ENCODE measurements at regions not wholly inside any gene's neighbourhood (a gene's known extent, or its start where the extent isn't known, plus 50 kb on each side); places are given as distances from the start of the nearest gene placed in this dataset.

- H3K79me2 ChIP-seq (ENCODE audit: low read length) = no peaks in the 10 kb centered on the region
- H3K27me3 ChIP-seq (ENCODE audit: low read length) = no peaks in the 10 kb centered on the region
- H3K9me3 ChIP-seq (ENCODE audit: low read length) = no peaks in the 10 kb centered on the region
- H3K4me2 ChIP-seq (ENCODE audit: low read depth, low read length, poor library complexity, severe bottlenecking) = no peak overlapping the region
- no peak overlapping the region for H2AFZ ChIP-seq (ENCODE audit: low read length)
- no peak overlapping the region for H3K4me3 ChIP-seq (ENCODE audit: low read length)
- H4K20me1 ChIP-seq (ENCODE audit: insufficient read depth, low read depth, low read length) = no peaks in the 10 kb centered on the region
- H3K9ac ChIP-seq (ENCODE audit: low read length) = no peak overlapping the region
- H3K36me3 ChIP-seq (ENCODE audit: insufficient read depth, low read length) = no peaks in the 10 kb centered on the region
- H3K4me1 ChIP-seq (ENCODE audit: low read length) = no peaks in the 10 kb centered on the region
- H3K27ac ChIP-seq (ENCODE audit: low read length) = no peak overlapping the region
- H3K9me2 ChIP-seq (replicated peaks; ENCODE audit: insufficient read depth, low read length) = no peaks in the 10 kb centered on the region
- no peak for DNase-seq
Observed at GRCh38 chr16:50858877-50859627, 117.2 kb downstream of the CYLD start.

DNA sequence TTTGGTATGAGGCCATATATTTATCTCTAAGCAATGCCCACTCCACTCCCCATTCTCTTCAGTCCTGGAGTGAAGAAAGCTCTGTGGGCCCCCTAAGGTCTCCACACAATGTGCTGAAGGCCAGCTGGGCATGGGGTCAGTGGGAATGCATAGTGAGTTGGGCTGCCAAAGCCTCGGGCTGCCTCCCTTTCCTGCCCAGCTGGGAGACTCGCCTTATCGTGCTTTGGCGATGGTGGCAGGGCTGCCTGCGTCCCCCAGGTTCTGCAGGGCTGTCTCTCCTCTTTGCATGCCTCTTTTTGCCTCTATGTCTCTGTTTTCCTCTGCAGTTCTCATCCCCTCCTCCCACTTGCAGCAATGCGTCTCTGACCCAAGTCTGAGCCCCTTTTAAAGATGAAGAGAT is 116.5 kb downstream of the CYLD start:
- H3K4me3 ChIP-seq (ENCODE audit: low read length) = no peak overlapping the region
- H3K27ac ChIP-seq (ENCODE audit: low read length) = no peak overlapping the region
- no peak overlapping the region for H3K4me2 ChIP-seq (ENCODE audit: low read depth, low read length, poor library complexity, severe bottlenecking)
- H3K4me1 ChIP-seq (ENCODE audit: low read length) = no peaks in the 10 kb centered on the region
- H4K20me1 ChIP-seq (ENCODE audit: insufficient read depth, low read depth, low read length) = no peaks in the 10 kb centered on the region
- H2AFZ ChIP-seq (ENCODE audit: low read length) = no peak overlapping the region
- no peaks in the 10 kb centered on the region for H3K79me2 ChIP-seq (ENCODE audit: low read length)
- DNase-seq = no peak
- H3K36me3 ChIP-seq (ENCODE audit: insufficient read depth, low read length) = no peaks in the 10 kb centered on the region
- H3K27me3 ChIP-seq (ENCODE audit: low read length) = no peaks in the 10 kb centered on the region
- H3K9me2 ChIP-seq (replicated peaks; ENCODE audit: insufficient read depth, low read length) = no peaks in the 10 kb centered on the region
- H3K9ac ChIP-seq (ENCODE audit: low read length) = no peak overlapping the region
- no peaks in the 10 kb centered on the region for H3K9me3 ChIP-seq (ENCODE audit: low read length)

- H3K27me3 ChIP-seq (ENCODE audit: low read length) = no peaks in the 10 kb centered on the region
- DNase-seq = no peak
- H3K36me3 ChIP-seq (ENCODE audit: insufficient read depth, low read length) = no peaks in the 10 kb centered on the region
- H3K79me2 ChIP-seq (ENCODE audit: low read length) = no peaks in the 10 kb centered on the region
- H3K4me1 ChIP-seq (ENCODE audit: low read length) = no peaks in the 10 kb centered on the region
- no peaks in the 10 kb centered on the region for H3K9me2 ChIP-seq (replicated peaks; ENCODE audit: insufficient read depth, low read length)
- H3K9me3 ChIP-seq (ENCODE audit: low read length) = no peaks in the 10 kb centered on the region
- no peaks in the 10 kb centered on the region for H4K20me1 ChIP-seq (ENCODE audit: insufficient read depth, low read depth, low read length)
- H3K4me2 ChIP-seq (ENCODE audit: low read depth, low read length, poor library complexity, severe bottlenecking) = no peak overlapping the region
- H3K4me3 ChIP-seq (ENCODE audit: low read length) = no peak overlapping the region
- H3K27ac ChIP-seq (ENCODE audit: low read length) = no peak overlapping the region
- H2AFZ ChIP-seq (ENCODE audit: low read length) = no peak overlapping the region
- no peak overlapping the region for H3K9ac ChIP-seq (ENCODE audit: low read length)
Observed at GRCh38 chr16:50857881-50858280, 116.0 kb downstream of the CYLD start.

DNA sequence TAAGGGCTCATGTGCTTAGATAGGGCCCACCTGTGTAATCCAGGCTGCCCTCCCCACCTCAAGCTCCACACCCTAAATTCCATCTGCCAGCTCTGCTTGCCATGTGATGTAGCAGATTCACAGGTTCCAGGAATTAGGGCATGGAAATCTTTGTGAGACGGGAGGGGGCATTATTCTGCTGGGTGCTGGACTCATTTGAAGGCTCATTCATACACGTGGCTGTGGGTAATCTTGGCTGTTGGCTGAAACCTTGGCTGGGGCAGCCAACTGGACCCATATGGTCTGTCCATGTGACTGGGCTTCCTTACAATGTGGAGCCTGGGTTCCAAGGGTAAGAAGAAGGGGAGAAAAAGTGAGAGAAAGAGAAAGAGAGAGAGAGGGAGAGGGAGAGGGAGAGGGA is 115.1 kb downstream of the CYLD start:
- no peak for DNase-seq
- no peaks in the 10 kb centered on the region for H3K4me1 ChIP-seq (ENCODE audit: low read length)
- H3K79me2 ChIP-seq (ENCODE audit: low read length) = no peaks in the 10 kb centered on the region
- H3K27ac ChIP-seq (ENCODE audit: low read length) = no peak overlapping the region
- H4K20me1 ChIP-seq (ENCODE audit: insufficient read depth, low read depth, low read length) = no peaks in the 10 kb centered on the region
- no peak overlapping the region for H2AFZ ChIP-seq (ENCODE audit: low read length)
- H3K9me3 ChIP-seq (ENCODE audit: low read length) = no peaks in the 10 kb centered on the region
- H3K9me2 ChIP-seq (replicated peaks; ENCODE audit: insufficient read depth, low read length) = no peaks in the 10 kb centered on the region
- H3K9ac ChIP-seq (ENCODE audit: low read length) = no peak overlapping the region
- no peak overlapping the region for H3K4me2 ChIP-seq (ENCODE audit: low read depth, low read length, poor library complexity, severe bottlenecking)
- H3K36me3 ChIP-seq (ENCODE audit: insufficient read depth, low read length) = no peaks in the 10 kb centered on the region
- no peak overlapping the region for H3K4me3 ChIP-seq (ENCODE audit: low read length)
- H3K27me3 ChIP-seq (ENCODE audit: low read length) = no peaks in the 10 kb centered on the region

DNA sequence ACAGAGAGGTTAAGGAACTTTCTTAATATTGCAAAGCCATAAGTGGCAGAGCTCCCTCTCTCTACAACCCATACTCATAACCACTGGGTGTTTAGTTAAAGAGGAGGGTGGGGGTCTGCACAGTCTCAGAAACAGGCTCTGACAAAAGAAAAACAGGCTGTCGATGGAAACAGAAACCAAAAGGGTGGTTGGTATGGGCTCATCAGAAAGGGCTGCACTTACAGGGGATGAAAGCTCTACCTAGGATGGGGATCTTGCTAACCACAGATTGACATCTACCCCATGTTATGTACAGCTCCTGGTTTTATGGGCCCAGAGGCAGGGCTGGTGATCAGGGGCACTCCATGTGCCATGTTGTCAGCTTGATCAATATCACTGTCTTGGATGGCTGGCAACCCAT is 111.4 kb downstream of the CYLD start:
- Histone ChIP-seq H2AFZ (ENCODE audit: low read length) (no peak overlapping the region), H3K9me3 (ENCODE audit: low read length) (no peaks in the 10 kb centered on the region), H3K36me3 (ENCODE audit: insufficient read depth, low read length) (no peaks in the 10 kb centered on the region), H3K79me2 (ENCODE audit: low read length) (no peaks in the 10 kb centered on the region), H3K9me2 (replicated peaks; ENCODE audit: insufficient read depth, low read length) (no peaks in the 10 kb centered on the region), H3K27me3 (ENCODE audit: low read length) (no peaks in the 10 kb centered on the region), H4K20me1 (ENCODE audit: insufficient read depth, low read depth, low read length) (no peaks in the 10 kb centered on the region), H3K9ac (ENCODE audit: low read length) (no peak overlapping the region), H3K4me2 (ENCODE audit: low read depth, low read length, poor library complexity, severe bottlenecking) (no peak overlapping the region), H3K4me1 (ENCODE audit: low read length) (no peaks in the 10 kb centered on the region), H3K4me3 (ENCODE audit: low read length) (no peak overlapping the region), H3K27ac (ENCODE audit: low read length) (no peak overlapping the region)
- DNase-seq = no peak

Small RNA genes lying in the stretch of these regions (small RNA-seq; reads per million reads assigned to genes)
- 24.3 reads per million, percentile 97 among the genes with 10 or more reads in this experiment for gene RNA5SP426

Measured in Karpas-422 (cell line).